ENCODE measurements at regions not wholly inside any gene's neighbourhood (a gene's known extent, or its start where the extent isn't known, plus 50 kb on each side); places are given as distances from the start of the nearest gene placed in this dataset.

DNA sequence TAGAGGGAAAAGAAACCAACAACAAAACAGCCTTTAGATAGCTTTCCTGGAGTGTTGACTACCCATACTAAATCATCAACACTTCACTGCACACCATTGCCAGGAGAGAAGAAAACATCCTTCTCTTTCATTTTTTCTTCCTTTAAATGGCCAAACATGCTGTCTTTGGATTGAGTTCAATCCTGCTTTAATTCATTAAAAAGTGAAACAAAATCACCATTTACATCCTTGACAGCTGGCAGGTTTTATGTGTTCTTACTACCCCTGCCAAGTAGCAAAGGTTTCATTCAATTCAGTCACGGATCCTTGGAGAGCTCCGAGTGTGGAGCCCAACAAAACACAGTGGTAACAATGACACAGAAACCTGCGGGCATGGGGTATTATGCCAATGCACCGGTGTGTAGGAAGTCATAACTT is 568.3 kb downstream of the ANKRD50 start:
- 49% methylated on average over 4 of the region's 4 CpGs for WGBS (ENCODE audit: insufficient coverage, low coverage, low lambda C conversion rate, missing lambda C conversion rate)
- ATAC-seq (no peak), DNase-seq (no peak)
- H3K4me3 ChIP-seq, result no peak overlapping the region
- H3K27ac ChIP-seq, result no peak overlapping the region
- TF ChIP-seq, protein P1, sequence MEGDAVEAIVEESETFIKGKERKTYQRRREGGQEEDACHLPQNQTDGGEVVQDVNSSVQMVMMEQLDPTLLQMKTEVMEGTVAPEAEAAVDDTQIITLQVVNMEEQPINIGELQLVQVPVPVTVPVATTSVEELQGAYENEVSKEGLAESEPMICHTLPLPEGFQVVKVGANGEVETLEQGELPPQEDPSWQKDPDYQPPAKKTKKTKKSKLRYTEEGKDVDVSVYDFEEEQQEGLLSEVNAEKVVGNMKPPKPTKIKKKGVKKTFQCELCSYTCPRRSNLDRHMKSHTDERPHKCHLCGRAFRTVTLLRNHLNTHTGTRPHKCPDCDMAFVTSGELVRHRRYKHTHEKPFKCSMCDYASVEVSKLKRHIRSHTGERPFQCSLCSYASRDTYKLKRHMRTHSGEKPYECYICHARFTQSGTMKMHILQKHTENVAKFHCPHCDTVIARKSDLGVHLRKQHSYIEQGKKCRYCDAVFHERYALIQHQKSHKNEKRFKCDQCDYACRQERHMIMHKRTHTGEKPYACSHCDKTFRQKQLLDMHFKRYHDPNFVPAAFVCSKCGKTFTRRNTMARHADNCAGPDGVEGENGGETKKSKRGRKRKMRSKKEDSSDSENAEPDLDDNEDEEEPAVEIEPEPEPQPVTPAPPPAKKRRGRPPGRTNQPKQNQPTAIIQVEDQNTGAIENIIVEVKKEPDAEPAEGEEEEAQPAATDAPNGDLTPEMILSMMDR (IDR thresholded peaks at IDR 0.05), result no peak
- TF ChIP-seq POLR2A (IDR thresholded peaks at IDR 0.05), result no peak
- no peaks in the 10 kb centered on the region for H3K4me1 ChIP-seq
- H3K36me3 ChIP-seq, result no peaks in the 10 kb centered on the region
- H3K27me3 ChIP-seq, result no peaks in the 10 kb centered on the region
- no peaks in the 10 kb centered on the region for H3K9me3 ChIP-seq
- intact Hi-C loops (cut with DNase I), result no loop called here

DNA sequence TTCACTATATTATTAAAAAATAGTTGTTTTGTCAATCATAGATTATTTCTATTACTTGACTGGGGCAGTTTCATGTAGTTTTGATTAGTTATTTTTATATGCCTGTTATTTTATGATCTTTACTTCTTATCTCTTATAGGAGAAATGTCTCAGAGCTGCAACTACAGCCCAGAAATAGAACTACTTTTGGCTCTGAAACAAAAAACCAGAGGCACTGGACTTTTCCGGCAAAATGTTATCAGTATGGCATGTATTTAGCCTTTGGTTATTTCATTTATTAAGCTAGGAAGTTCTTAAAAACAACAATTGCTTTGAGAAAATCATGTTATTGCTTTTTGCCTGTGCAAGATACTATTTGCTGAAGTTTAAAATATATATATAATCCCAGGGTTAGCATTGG is 566.5 kb downstream of the ANKRD50 start:
- no peaks in the 10 kb centered on the region for H3K27me3 ChIP-seq
- no peak overlapping the region for H3K27ac ChIP-seq
- DNase-seq (no peak), ATAC-seq (no peak)
- TF ChIP-seq POLR2A (IDR thresholded peaks at IDR 0.05), result no peak
- TF ChIP-seq, protein P1 (IDR thresholded peaks at IDR 0.05), result no peak
- no peak overlapping the region for H3K4me3 ChIP-seq
- WGBS (ENCODE audit: insufficient coverage, low coverage, low lambda C conversion rate, missing lambda C conversion rate), result 27% methylated on average over 1 of the region's 1 CpG
- H3K9me3 ChIP-seq, result no peaks in the 10 kb centered on the region
- H3K4me1 ChIP-seq, result no peaks in the 10 kb centered on the region
- intact Hi-C loops (cut with DNase I), result no loop called here
- no peaks in the 10 kb centered on the region for H3K36me3 ChIP-seq

DNA sequence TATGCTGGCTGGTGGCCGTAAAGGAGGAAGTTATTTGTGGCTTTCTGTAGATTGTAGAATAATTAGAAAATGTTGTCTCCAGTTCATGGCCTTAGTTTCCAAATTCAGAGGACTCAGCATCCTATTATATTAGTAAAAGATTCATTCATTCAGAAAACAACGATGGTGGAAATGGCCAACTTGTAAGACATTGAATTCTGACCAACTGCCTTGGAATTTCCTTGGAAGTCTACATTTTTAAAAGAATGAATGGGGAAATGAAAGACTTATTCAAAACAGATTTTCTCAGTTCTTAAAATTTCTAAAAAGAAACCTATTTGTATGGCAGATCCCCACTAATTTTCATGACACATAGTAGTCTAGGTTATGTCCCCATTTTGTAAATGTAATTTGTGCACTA is 561.5 kb downstream of the ANKRD50 start:
- TF ChIP-seq, protein P1 (IDR thresholded peaks at IDR 0.05), result no peak
- TF ChIP-seq POLR2A (IDR thresholded peaks at IDR 0.05), result no peak
- no peak for DNase-seq
- ATAC-seq, result no peak
- H3K9me3 ChIP-seq, result no peaks in the 10 kb centered on the region
- 57% methylated on average over 2 of the region's 2 CpGs for WGBS (ENCODE audit: insufficient coverage, low coverage, low lambda C conversion rate, missing lambda C conversion rate)
- no peaks in the 10 kb centered on the region for H3K27me3 ChIP-seq
- H3K27ac ChIP-seq, result no peak overlapping the region
- no peak overlapping the region for H3K4me3 ChIP-seq
- H3K36me3 ChIP-seq, result no peaks in the 10 kb centered on the region
- intact Hi-C loops (cut with DNase I), result no loop called here
- no peaks in the 10 kb centered on the region for H3K4me1 ChIP-seq

DNA sequence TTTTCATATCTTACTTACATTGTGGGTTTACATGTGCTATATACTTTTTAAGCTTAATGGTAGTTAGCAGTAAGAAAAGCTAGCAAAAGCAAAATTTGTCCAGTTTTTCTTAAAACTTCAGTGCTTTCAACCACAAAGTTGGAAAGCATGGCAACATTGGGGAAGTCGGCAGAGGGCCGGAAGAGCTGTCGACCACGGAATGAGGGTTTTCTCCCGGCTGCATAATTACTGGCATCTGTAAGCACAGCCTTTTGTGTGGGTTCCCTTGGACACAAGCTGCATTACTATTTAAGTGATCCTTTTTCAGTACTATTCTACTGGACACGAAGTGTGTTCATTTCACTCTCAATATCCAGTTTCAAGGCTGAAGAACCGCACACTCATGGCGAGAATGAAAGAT is 560.4 kb downstream of the ANKRD50 start:
- ATAC-seq, result no peak
- Histone ChIP-seq H3K9me3 (no peaks in the 10 kb centered on the region), H3K27ac (no peak overlapping the region), H3K36me3 (no peaks in the 10 kb centered on the region), H3K27me3 (no peaks in the 10 kb centered on the region), H3K4me1 (no peaks in the 10 kb centered on the region), H3K4me3 (no peak overlapping the region)
- WGBS (ENCODE audit: insufficient coverage, low coverage, low lambda C conversion rate, missing lambda C conversion rate), result 44% methylated on average over 8 of the region's 8 CpGs
- no peak for DNase-seq
- no peak for TF ChIP-seq POLR2A (IDR thresholded peaks at IDR 0.05)
- TF ChIP-seq, protein P1 (IDR thresholded peaks at IDR 0.05), result no peak
- intact Hi-C loops (cut with DNase I), result no loop called here

DNA sequence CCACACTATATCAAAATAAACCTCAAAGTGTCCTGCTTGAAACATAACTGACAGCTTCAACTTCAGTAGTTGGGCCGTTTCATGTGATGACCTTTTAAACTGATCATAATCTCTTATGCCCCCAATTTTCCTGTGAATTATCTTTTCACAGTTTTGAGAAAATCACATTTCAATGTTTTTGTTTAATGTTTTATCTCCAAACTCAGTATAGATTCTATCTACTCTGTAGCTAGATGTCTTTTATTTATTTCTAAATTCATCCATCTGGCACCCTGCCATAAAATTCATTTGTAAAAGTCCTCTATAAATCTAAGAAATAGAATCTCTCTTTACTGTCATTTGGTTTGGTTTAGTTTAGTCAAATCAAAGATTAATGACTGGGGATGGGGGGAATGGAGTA is 557.3 kb downstream of the ANKRD50 start:
- intact Hi-C loops (cut with DNase I), result no loop called here
- TF ChIP-seq POLR2A (IDR thresholded peaks at IDR 0.05), result no peak
- TF ChIP-seq, protein P1 (IDR thresholded peaks at IDR 0.05), result no peak
- H3K27me3 ChIP-seq, result no peaks in the 10 kb centered on the region
- H3K4me1 ChIP-seq, result no peaks in the 10 kb centered on the region
- H3K27ac ChIP-seq, result no peak overlapping the region
- no peaks in the 10 kb centered on the region for H3K9me3 ChIP-seq
- H3K36me3 ChIP-seq, result no peaks in the 10 kb centered on the region
- WGBS (ENCODE audit: insufficient coverage, low coverage, low lambda C conversion rate, missing lambda C conversion rate), result 42% methylated on average over 1 of the region's 1 CpG
- no peak for DNase-seq
- H3K4me3 ChIP-seq, result no peak overlapping the region
- no peak for ATAC-seq
